ENCODE measurements at regions not wholly inside any gene's neighbourhood (a gene's known extent, or its start where the extent isn't known, plus 50 kb on each side); places are given as distances from the start of the nearest gene placed in this dataset.

- Histone ChIP-seq H3K4ac (ENCODE audit: low read depth, low read length) (no peak overlapping the region), H4K20me1 (ENCODE audit: control insufficient read depth, insufficient read depth, insufficient read length) (no peaks in the 10 kb centered on the region), H3K14ac (ENCODE audit: insufficient read depth, low read length) (no peak overlapping the region), H3K23ac (ENCODE audit: insufficient read length, low read depth, low read length) (no peak overlapping the region), H3K27me3 (ENCODE audit: insufficient read depth, low read length) (no peaks in the 10 kb centered on the region), H4K91ac (ENCODE audit: insufficient read length, low read depth, low read length) (no peak overlapping the region), H3K4me1 (ENCODE audit: insufficient read depth, low read length) (no peaks in the 10 kb centered on the region), H4K5ac (ENCODE audit: insufficient read length, low read depth, low read length) (no peak overlapping the region), H2BK5ac (ENCODE audit: insufficient read length, low read length) (no peak overlapping the region), H3K56ac (ENCODE audit: insufficient read length, low read depth, low read length) (no peak overlapping the region), H2BK15ac (ENCODE audit: low read depth, low read length) (no peak overlapping the region), H3K9me3 (ENCODE audit: control insufficient read depth, low read depth, low read length) (no peaks in the 10 kb centered on the region), H3T11ph (ENCODE audit: low read length) (no peak overlapping the region), H2AFZ (ENCODE audit: low read length) (no peak overlapping the region), H3K4me2 (ENCODE audit: insufficient read depth, insufficient read length, low read length) (no peak overlapping the region), H3K79me2 (ENCODE audit: insufficient read depth, low read length) (no peaks in the 10 kb centered on the region), H3K27ac (ENCODE audit: insufficient read length, low read depth, low read length) (no peak overlapping the region), H3K79me1 (ENCODE audit: insufficient read depth, low read depth, low read length, poor library complexity, severe bottlenecking) (no peaks in the 10 kb centered on the region), H3K9ac (ENCODE audit: extremely low read depth, insufficient read length, low read length) (no peak overlapping the region), H2AK5ac (ENCODE audit: insufficient read length, low read length) (no peak overlapping the region), H4K8ac (replicated peaks; ENCODE audit: insufficient read length, low read depth, low read length) (no peak overlapping the region), H2BK20ac (ENCODE audit: low read depth, low read length, poor library complexity, severe bottlenecking) (no peak overlapping the region), H2BK12ac (ENCODE audit: insufficient read length, low read depth, low read length) (no peak overlapping the region), H2BK120ac (ENCODE audit: low read depth, low read length, poor library complexity, severe bottlenecking) (no peak overlapping the region), H3K23me2 (ENCODE audit: insufficient read length, low read depth, low read length, poor library complexity, severe bottlenecking) (no peaks in the 10 kb centered on the region), H3K18ac (ENCODE audit: insufficient read length, low read depth, low read length) (no peak overlapping the region)
- Mint-ChIP-seq H3K36me3 (ENCODE audit: insufficient read depth in 1 of 3, low read depth in 3 of 3) (peaks cover 0 to 4% (median 0%) of the 10 kb centered on the region in 3 experiments; a peak in 3 of 7 replicates), H3K27ac (no peak overlapping the region), H3K4me1 (no peaks in the 10 kb centered on the region), H3K9me3 (peaks cover 55 to 57% of the 10 kb centered on the region in 2 experiments), H3K27me3 (ENCODE audit: low read depth) (peaks cover 6% of the 10 kb centered on the region), H3K4me3 (no peak overlapping the region)
- no peak for TF ChIP-seq CTCF (conservative IDR thresholded peaks at IDR 0.05)
- DNase-seq = no peak
- WGBS (ENCODE audit: extremely low coverage, insufficient read length, low lambda C conversion rate) = no CpG with 5 or more reads among the region's 4 CpGs
Observed at GRCh38 chrX:145687146-145687545, 130.5 kb upstream of the SLITRK2 start.
